Kidney epithelial cell (primary cell): ENCODE measurements at regions not wholly inside any gene's neighbourhood (a gene's known extent, or its start where the extent isn't known, plus 50 kb on each side); places are given as distances from the start of the nearest gene placed in this dataset.

Experiments
- DNase-seq: peaks from one replicate; pipeline ENCODE4 v3.0.0-alpha.2; 2010; ENCODE audit warnings: low read depth
- H3K27me3 ChIP-seq: 2 replicates; pipeline ENCODE4 v1.6.0; 2011; ENCODE audit warnings: low read length; ENCODE audit not compliant: control insufficient read depth, insufficient read depth
- H3K36me3 ChIP-seq: 2 replicates; pipeline ENCODE4 v1.5.1; 2011; ENCODE audit warnings: low read length; ENCODE audit not compliant: control insufficient read depth, insufficient read depth
- H3K4me3 ChIP-seq: 2 replicates; pipeline ENCODE4 v1.5.1; 2011; ENCODE audit warnings: low read depth, mild to moderate bottlenecking, control low read depth, low read length
- TF ChIP-seq, protein P1 (sequence below): IDR thresholded peaks from 2 replicates; pipeline ENCODE4 v1.5.1; 2011; ENCODE audit warnings: mild to moderate bottlenecking, moderate library complexity, low read length, control low read depth, inconsistent platforms; ENCODE audit not compliant: insufficient read depth, poor library complexity, severe bottlenecking

DNA sequence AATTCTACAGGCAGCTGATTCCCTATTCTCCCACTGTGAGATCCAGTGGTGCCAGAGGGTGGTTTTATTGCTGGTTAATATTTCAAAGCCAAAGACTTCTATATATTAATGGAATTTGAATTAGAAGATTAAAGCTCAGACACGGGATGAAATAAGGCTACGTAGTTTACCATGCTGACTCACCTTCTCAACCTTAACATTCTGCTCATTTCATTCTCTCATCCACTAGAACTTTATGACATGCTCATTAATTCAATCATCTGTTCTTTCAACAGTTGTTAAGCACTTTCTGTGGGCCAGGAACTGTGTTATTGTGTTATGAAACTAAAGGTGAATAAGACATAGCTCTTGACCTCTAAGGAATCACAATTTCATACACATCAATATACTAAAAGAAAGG lies 456.9 kb upstream of the MAP3K7 start:
- no peaks in the 10 kb centered on the region for H3K36me3 ChIP-seq
- no peak overlapping the region for H3K4me3 ChIP-seq
- H3K27me3 ChIP-seq, result no peaks in the 10 kb centered on the region
- TF ChIP-seq, protein P1, sequence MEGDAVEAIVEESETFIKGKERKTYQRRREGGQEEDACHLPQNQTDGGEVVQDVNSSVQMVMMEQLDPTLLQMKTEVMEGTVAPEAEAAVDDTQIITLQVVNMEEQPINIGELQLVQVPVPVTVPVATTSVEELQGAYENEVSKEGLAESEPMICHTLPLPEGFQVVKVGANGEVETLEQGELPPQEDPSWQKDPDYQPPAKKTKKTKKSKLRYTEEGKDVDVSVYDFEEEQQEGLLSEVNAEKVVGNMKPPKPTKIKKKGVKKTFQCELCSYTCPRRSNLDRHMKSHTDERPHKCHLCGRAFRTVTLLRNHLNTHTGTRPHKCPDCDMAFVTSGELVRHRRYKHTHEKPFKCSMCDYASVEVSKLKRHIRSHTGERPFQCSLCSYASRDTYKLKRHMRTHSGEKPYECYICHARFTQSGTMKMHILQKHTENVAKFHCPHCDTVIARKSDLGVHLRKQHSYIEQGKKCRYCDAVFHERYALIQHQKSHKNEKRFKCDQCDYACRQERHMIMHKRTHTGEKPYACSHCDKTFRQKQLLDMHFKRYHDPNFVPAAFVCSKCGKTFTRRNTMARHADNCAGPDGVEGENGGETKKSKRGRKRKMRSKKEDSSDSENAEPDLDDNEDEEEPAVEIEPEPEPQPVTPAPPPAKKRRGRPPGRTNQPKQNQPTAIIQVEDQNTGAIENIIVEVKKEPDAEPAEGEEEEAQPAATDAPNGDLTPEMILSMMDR, result no peak
- no peak for DNase-seq

DNA sequence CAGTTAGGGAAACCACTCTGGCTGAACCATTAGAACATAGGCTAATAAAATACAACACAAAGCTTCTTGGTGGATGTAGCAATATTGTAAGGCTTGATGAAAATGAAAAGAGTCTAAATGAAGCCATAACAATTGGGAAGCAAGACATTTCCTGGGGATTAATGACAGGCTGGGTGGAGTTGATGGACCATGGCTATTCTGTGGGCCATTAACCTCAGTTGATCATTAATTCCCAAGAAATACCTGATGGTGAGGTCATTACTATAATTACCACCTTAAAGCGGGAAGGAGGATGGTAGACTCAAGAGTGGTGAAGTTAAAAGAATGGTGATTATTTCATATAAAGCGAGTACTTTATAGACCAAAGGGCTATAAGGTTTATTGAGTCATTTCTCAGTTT lies 455.8 kb upstream of the MAP3K7 start:
- Histone ChIP-seq H3K36me3 (no peaks in the 10 kb centered on the region), H3K27me3 (no peaks in the 10 kb centered on the region), H3K4me3 (no peak overlapping the region)
- peak; percentile 80 for DNase-seq
- TF ChIP-seq, protein P1, result no peak

DNA sequence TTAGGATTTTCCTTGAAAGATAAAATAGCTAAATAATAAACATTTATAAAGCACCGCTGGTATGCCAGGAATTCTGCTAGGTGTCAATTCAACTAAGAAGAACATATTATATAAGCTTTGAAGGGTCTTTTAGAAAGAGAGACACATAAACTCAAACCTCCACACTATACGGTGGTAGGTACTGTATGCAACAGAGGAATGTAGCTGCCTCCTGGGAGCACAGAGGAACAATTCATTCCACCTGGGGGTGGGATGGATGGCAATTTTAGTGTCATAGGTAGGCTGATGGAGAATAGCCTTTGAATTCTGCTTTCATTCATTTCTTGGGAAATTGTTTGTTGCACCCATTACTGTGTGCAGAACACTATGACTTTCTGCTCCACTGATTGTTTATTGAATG lies 447.1 kb upstream of the MAP3K7 start:
- Histone ChIP-seq H3K36me3 (no peaks in the 10 kb centered on the region), H3K4me3 (no peak overlapping the region), H3K27me3 (no peaks in the 10 kb centered on the region)
- DNase-seq, result no peak
- TF ChIP-seq, protein P1, result no peak

DNA sequence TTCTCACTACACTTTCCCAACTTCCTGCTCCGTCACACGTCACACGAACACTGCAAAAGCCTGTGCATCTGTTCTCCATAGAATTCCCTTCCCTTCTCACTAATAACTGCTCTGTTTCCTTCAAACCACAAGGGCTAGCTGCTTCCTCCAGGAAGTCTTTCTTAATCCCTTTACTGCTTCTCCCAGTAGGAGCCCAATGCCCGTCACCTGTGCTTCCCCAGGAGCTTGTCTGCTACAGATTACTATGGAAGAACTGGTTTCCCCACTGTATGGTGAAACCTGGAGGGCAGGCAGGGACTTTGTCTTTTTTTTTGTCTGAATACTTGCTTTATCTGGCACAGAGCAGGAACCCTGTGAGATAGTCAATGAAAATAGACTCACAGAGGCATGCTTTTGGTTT lies 444.7 kb upstream of the MAP3K7 start:
- H3K36me3 ChIP-seq, result no peaks in the 10 kb centered on the region
- no peak for DNase-seq
- H3K27me3 ChIP-seq, result no peaks in the 10 kb centered on the region
- TF ChIP-seq, protein P1, result no peak
- no peak overlapping the region for H3K4me3 ChIP-seq

DNA sequence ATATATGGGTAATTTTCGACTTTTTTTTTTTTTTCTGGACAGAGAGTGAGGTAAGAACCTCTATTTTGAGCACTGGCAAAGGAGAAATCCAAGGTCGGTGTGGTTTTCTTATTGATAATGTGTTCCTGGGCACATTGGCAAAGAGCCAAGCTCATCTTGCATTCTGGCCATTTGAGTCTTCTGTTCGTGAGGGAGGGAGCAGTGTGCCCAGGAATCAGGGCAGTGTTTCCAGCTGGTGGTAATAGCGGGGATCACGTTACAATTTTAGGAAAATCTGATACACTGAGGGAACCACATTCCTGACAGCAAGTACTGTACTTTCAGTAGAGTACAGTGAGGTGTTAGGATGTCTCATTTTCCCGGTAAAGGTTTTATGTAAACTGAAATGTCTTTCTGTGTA lies 442.3 kb upstream of the MAP3K7 start:
- no peak for DNase-seq
- no peaks in the 10 kb centered on the region for H3K27me3 ChIP-seq
- TF ChIP-seq, protein P1, result no peak
- H3K4me3 ChIP-seq, result no peak overlapping the region
- H3K36me3 ChIP-seq, result no peaks in the 10 kb centered on the region

DNA sequence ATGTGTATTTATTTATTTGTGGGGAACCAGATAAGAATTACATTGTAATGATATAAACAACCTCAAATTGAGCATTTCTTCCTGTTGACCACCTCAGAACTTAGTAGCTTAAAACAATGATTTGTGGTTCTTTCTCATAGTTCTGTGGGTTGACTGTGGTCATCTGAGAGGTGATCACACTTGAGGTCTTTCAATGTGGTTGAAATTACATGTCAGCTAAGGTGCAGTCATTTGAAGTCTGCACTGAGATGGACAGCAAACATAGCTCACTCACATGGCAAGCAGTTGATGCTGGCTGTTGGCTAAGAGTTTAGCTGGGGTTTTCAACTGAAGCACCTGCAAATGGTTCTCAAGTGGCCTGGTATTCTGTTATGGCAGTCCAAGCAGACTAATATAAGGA lies 436.7 kb upstream of the MAP3K7 start:
- DNase-seq, result no peak
- Histone ChIP-seq H3K36me3 (no peaks in the 10 kb centered on the region), H3K27me3 (no peaks in the 10 kb centered on the region), H3K4me3 (no peak overlapping the region)
- TF ChIP-seq, protein P1, result no peak
